ENCODE measurements at regions not wholly inside any gene's neighbourhood (a gene's known extent, or its start where the extent isn't known, plus 50 kb on each side); places are given as distances from the start of the nearest gene placed in this dataset.

DNA sequence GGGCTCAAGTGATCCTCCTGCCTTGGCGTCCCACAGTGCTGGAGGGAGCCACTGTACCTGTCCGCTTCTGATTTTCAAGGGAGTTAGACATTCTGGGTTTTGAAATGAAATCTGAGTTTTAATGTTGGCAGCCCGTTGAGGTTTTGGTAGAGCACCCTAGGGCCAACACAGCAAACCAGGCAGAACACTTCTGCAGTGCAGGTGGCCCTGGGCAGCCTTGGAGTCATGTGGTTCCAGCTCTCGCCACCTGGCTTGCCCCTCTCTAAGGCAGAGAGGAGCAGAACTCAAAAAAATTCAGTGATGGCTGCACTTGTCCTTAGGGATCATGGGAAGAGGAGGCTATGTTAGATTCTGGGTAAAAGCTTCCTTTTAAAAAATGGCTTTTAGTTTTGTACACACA, 74.9 kb downstream of the CLDN34 start:
- no peak for TF ChIP-seq DMAP1 (CRISPR knock-in tag; IDR thresholded peaks at IDR 0.05)
- TF ChIP-seq, protein P1, sequence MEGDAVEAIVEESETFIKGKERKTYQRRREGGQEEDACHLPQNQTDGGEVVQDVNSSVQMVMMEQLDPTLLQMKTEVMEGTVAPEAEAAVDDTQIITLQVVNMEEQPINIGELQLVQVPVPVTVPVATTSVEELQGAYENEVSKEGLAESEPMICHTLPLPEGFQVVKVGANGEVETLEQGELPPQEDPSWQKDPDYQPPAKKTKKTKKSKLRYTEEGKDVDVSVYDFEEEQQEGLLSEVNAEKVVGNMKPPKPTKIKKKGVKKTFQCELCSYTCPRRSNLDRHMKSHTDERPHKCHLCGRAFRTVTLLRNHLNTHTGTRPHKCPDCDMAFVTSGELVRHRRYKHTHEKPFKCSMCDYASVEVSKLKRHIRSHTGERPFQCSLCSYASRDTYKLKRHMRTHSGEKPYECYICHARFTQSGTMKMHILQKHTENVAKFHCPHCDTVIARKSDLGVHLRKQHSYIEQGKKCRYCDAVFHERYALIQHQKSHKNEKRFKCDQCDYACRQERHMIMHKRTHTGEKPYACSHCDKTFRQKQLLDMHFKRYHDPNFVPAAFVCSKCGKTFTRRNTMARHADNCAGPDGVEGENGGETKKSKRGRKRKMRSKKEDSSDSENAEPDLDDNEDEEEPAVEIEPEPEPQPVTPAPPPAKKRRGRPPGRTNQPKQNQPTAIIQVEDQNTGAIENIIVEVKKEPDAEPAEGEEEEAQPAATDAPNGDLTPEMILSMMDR (CRISPR knock-in tag; IDR thresholded peaks at IDR 0.05), result no peak
- TF ChIP-seq ZKSCAN5 (CRISPR knock-in tag; IDR thresholded peaks at IDR 0.05), result no peak
- TF ChIP-seq MYC (CRISPR knock-in tag; IDR thresholded peaks at IDR 0.05; ENCODE audit: borderline replicate concordance), result no peak
- no peak for TF ChIP-seq ZNF788 (CRISPR knock-in tag; IDR thresholded peaks at IDR 0.05; ENCODE audit: borderline replicate concordance)
- TF ChIP-seq ZNF724P (CRISPR knock-in tag; IDR thresholded peaks at IDR 0.05; ENCODE audit: borderline replicate concordance), result no peak
- TF ChIP-seq YEATS2 (CRISPR knock-in tag; IDR thresholded peaks at IDR 0.05; ENCODE audit: borderline replicate concordance), result no peak
- no peak for TF ChIP-seq TBP (CRISPR knock-in tag; IDR thresholded peaks at IDR 0.05)
- no peak for TF ChIP-seq HES4 (CRISPR knock-in tag; IDR thresholded peaks at IDR 0.05; ENCODE audit: borderline replicate concordance)
- TF ChIP-seq KAT8 (CRISPR knock-in tag; IDR thresholded peaks at IDR 0.05), result no peak
- no peak for TF ChIP-seq ZNF333 (CRISPR knock-in tag; IDR thresholded peaks at IDR 0.05; ENCODE audit: borderline replicate concordance)
- TF ChIP-seq, protein P2, sequence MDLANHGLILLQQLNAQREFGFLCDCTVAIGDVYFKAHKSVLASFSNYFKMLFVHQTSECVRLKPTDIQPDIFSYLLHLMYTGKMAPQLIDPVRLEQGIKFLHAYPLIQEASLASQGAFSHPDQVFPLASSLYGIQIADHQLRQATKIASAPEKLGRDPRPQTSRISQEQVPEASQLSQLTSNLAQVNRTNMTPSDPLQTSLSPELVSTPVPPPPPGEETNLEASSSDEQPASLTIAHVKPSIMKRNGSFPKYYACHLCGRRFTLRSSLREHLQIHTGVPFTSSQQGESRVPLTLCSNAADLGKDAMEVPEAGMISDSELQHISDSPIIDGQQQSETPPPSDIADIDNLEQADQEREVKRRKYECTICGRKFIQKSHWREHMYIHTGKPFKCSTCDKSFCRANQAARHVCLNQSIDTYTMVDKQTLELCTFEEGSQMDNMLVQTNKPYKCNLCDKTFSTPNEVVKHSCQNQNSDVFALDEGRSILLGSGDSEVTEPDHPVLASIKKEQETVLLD (CRISPR knock-in tag; IDR thresholded peaks at IDR 0.05; ENCODE audit: low read depth), result no peak
- TF ChIP-seq NAIF1 (CRISPR knock-in tag; IDR thresholded peaks at IDR 0.05; ENCODE audit: borderline replicate concordance), result no peak
- no peak for TF ChIP-seq SIN3A (IDR thresholded peaks at IDR 0.05; ENCODE audit: borderline replicate concordance, low read depth, low read length)
